HepG2 (cell line): ENCODE measurements at regions not wholly inside any gene's neighbourhood (a gene's known extent, or its start where the extent isn't known, plus 50 kb on each side); places are given as distances from the start of the nearest gene placed in this dataset.

ENCODE experiments used
- ATAC-seq: fragments of 200-7000 bp; cut with Tn5 transposase; 3 replicates; pipeline ENCODE4 v1.9.1; 2020; ENCODE audit warnings: mild to moderate bottlenecking, moderate library complexity
- BruUV-seq: library from RNA; stranded (reverse); fragments of 400-500 nt; replicated peaks from 2 replicates; lab custom pipeline; 2021; lab: Mats Ljungman, UMichigan
- CTCF ChIA-PET: fragments of 300-600 bp; formaldehyde crosslinking; extraction: SDS; loops from one replicate; lab custom pipeline; 2021; ENCODE audit warnings: low total read pairs, inconsistent platforms, low intra/inter-chr PET ratio; lab: Yijun Ruan, JAX
- POLR2A ChIA-PET: fragments of 350-600 bp; sonication (Branson Sonifier 250); formaldehyde crosslinking; loops from one replicate; lab custom pipeline; 2020; ENCODE audit warnings: antibody characterized with exemption, inconsistent platforms; lab: Yijun Ruan, JAX
- DNase-seq: peaks from one replicate; pipeline ENCODE4 v3.0.0-alpha.2; 2015; ENCODE audit warnings: low spot score
- FAIRE-seq: peaks from 3 replicates; lab custom pipeline; 2011; peaks lifted over from hg19 to GRCh38; lab: Jason Lieb, UNC
- H2AFZ ChIP-seq: one replicate; pipeline ENCODE4 v1.6.1; 2011; ENCODE audit warnings: low read length, inconsistent platforms
- H3K27ac ChIP-seq: fragments of 300-600 bp; 3 replicates; pipeline ENCODE4 v1.8.0; 2011; ENCODE audit warnings: mixed run types, mild to moderate bottlenecking, mixed read lengths, low read length, inconsistent platforms; ENCODE audit not compliant: insufficient read depth; ENCODE audit errors: extremely low read length
- H3K27me3 ChIP-seq, 2 experiments: fragments of 200-600 bp in 1 of 2; 2 replicates in 1 of 2; 3 replicates in 1 of 2; pipeline versions ENCODE4 v1.6.0 to v1.8.0; 2011; ENCODE audit warnings: low read length in 2 of 2, mild to moderate bottlenecking in 2 of 2, moderate library complexity in 2 of 2, inconsistent platforms in 1 of 2; ENCODE audit not compliant: insufficient read depth in 2 of 2, control insufficient read depth in 1 of 2
- H3K36me3 ChIP-seq, 2 experiments: fragments of 200-600 bp in 1 of 2; replicated peaks in 1 of 2; 2 replicates in 1 of 2; 3 replicates in 1 of 2; pipeline versions ENCODE4 v1.5.1 to v1.8.0; 2011; ENCODE audit warnings: low read length in 2 of 2, inconsistent platforms in 1 of 2; ENCODE audit not compliant: insufficient read depth in 2 of 2, control insufficient read depth in 1 of 2
- H3K4me1 ChIP-seq: 2 replicates; pipeline ENCODE4 v1.5.1; 2012; ENCODE audit warnings: low read length, inconsistent platforms; ENCODE audit not compliant: insufficient read depth
- H3K4me2 ChIP-seq: 2 replicates; pipeline ENCODE4 v1.6.0; 2011; ENCODE audit warnings: low read depth, low read length, inconsistent platforms
- H3K4me3 ChIP-seq, 3 experiments: fragments of 200-600 bp in 1 of 3; sonication (generic), shearing (Covaris generic) in 1 of 3; replicated peaks in 1 of 3; 2 replicates each; pipeline ENCODE4 v1.5.1; 2011 to 2016; ENCODE audit warnings: low read length in 3 of 3, inconsistent platforms in 2 of 3, low read depth in 2 of 3, mild to moderate bottlenecking in 2 of 3, control low read depth in 1 of 3, mixed read lengths in 1 of 3; ENCODE audit not compliant: insufficient read depth in 1 of 3
- H3K79me2 ChIP-seq: one replicate; pipeline ENCODE4 v1.6.1; 2011; ENCODE audit warnings: low read length, inconsistent platforms; ENCODE audit not compliant: insufficient read depth
- H3K9ac ChIP-seq: 2 replicates; pipeline ENCODE4 v1.6.0; 2011; ENCODE audit warnings: mild to moderate bottlenecking, low read depth, low read length, inconsistent platforms; ENCODE audit not compliant: insufficient read depth
- H3K9me3 ChIP-seq: 2 replicates; pipeline ENCODE4 v1.5.1; 2012; ENCODE audit warnings: mild to moderate bottlenecking, low read length
- H4K20me1 ChIP-seq: 2 replicates; pipeline ENCODE4 v1.6.0; 2011; ENCODE audit warnings: inconsistent platforms, mild to moderate bottlenecking, low read length, moderate library complexity; ENCODE audit not compliant: insufficient read depth
- AKAP8 ChIP-seq: sonication (generic); formaldehyde crosslinking; IDR thresholded peaks from 2 replicates; pipeline ENCODE4 v1.5.1; 2020; ENCODE audit warnings: mild to moderate bottlenecking, missing genetic modification reagents
- ELF4 ChIP-seq: sonication (generic); formaldehyde crosslinking; IDR thresholded peaks from 2 replicates; pipeline ENCODE4 v1.5.0; 2020; ENCODE audit warnings: missing genetic modification reagents, mild to moderate bottlenecking, moderate library complexity, borderline replicate concordance
- PLRG1 ChIP-seq: fragments of 450-650 bp; conservative IDR thresholded peaks from 2 replicates; pipeline ENCODE4 v1.6.1; 2016
- ZNF30 ChIP-seq: sonication (generic); formaldehyde crosslinking; IDR thresholded peaks from 2 replicates; pipeline ENCODE4 v1.5.0; 2020; ENCODE audit warnings: mild to moderate bottlenecking, missing genetic modification reagents
- ZNF337 ChIP-seq: sonication (generic); formaldehyde crosslinking; IDR thresholded peaks from 2 replicates; pipeline ENCODE4 v1.5.1; 2020; ENCODE audit warnings: missing genetic modification reagents, low read depth, mild to moderate bottlenecking, borderline replicate concordance
- WGBS: methylation state at CpG from one replicate; pipeline ENCODE4 v1.1.6; 2017; ENCODE audit warnings: low lambda C conversion rate; 5-methylcytosine and 5-hydroxymethylcytosine counted together
- in situ Hi-C: cut with HindIII; loops from 2 replicates; pipeline ENCODE4 v1.10.0; 2017; ENCODE audit warnings: low pct_unique_long_range_greater_than_20kb; ENCODE audit not compliant: extremely low pct_ligation_motif_present
- intact Hi-C: fragments of 100-400 bp; cut with micrococcal nuclease; formaldehyde crosslinking; loops from one replicate; pipeline ENCODE4 v1.10.0; 2022; ENCODE audit not compliant: unreplicated experiment
- TF ChIP-seq, protein P1 (sequence below): sonication (generic); formaldehyde crosslinking; IDR thresholded peaks from 2 replicates; pipeline ENCODE4 v1.5.0; 2020; ENCODE audit warnings: missing genetic modification reagents
- TF ChIP-seq, protein P2 (sequence below): sonication (generic); formaldehyde crosslinking; IDR thresholded peaks from 2 replicates; pipeline ENCODE4 v1.4.0; 2020; ENCODE audit warnings: missing genetic modification reagents
- TF ChIP-seq, protein P3 (sequence below): sonication (generic); formaldehyde crosslinking; IDR thresholded peaks from 2 replicates; pipeline ENCODE4 v1.4.0; 2020; ENCODE audit warnings: missing genetic modification reagents

DNA sequence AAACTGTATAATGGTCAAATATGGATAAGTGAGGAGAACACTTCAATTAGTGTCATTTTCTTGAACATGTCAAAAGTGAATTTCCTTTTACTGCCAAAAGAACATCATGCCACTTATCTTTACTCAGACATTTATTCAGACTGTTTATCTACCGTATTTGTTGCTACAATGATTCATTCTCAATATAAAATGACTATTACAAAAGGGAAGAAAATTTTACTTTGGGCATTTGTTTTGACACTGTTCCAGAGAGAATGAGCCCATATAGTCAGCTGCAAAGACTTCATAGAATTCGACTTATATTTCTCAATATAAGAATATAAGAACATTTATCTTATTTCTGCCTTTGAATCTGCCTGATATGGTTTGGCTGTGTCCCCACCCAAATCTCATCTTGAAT lies 1699.1 kb downstream of the BRINP3 start:
- 2% methylated on average over 2 of the region's 2 CpGs for WGBS
- Histone ChIP-seq H3K9me3 (no peaks in the 10 kb centered on the region), H2AFZ (no peak overlapping the region), H3K9ac (no peak overlapping the region), H3K4me3 (no peak overlapping the region), H3K27me3 (no peaks in the 10 kb centered on the region), H3K4me2 (no peak overlapping the region), H3K79me2 (no peaks in the 10 kb centered on the region), H3K27ac (no peak overlapping the region), H3K36me3 (no peaks in the 10 kb centered on the region), H3K4me1 (no peaks in the 10 kb centered on the region), H4K20me1 (no peaks in the 10 kb centered on the region)
- intact Hi-C loops: no loop called here
- no peak for DNase-seq
- CTCF ChIA-PET: no interaction called here
- ATAC-seq: no peak
- POLR2A ChIA-PET: no interaction called here
- BruUV-seq: no TSS peak
- FAIRE-seq: no peak
- in situ Hi-C loops: no loop called here
- TF ChIP-seq ZNF337 (CRISPR knock-in tag) (no peak), ELF4 (CRISPR knock-in tag) (no peak), AKAP8 (CRISPR knock-in tag) (no peak), PLRG1 (no peak), ZNF30 (CRISPR knock-in tag) (no peak)
- TF ChIP-seq, protein P1, sequence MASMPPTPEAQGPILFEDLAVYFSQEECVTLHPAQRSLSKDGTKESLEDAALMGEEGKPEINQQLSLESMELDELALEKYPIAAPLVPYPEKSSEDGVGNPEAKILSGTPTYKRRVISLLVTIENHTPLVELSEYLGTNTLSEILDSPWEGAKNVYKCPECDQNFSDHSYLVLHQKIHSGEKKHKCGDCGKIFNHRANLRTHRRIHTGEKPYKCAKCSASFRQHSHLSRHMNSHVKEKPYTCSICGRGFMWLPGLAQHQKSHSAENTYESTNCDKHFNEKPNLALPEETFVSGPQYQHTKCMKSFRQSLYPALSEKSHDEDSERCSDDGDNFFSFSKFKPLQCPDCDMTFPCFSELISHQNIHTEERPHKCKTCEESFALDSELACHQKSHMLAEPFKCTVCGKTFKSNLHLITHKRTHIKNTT: no peak
- TF ChIP-seq, protein P2, sequence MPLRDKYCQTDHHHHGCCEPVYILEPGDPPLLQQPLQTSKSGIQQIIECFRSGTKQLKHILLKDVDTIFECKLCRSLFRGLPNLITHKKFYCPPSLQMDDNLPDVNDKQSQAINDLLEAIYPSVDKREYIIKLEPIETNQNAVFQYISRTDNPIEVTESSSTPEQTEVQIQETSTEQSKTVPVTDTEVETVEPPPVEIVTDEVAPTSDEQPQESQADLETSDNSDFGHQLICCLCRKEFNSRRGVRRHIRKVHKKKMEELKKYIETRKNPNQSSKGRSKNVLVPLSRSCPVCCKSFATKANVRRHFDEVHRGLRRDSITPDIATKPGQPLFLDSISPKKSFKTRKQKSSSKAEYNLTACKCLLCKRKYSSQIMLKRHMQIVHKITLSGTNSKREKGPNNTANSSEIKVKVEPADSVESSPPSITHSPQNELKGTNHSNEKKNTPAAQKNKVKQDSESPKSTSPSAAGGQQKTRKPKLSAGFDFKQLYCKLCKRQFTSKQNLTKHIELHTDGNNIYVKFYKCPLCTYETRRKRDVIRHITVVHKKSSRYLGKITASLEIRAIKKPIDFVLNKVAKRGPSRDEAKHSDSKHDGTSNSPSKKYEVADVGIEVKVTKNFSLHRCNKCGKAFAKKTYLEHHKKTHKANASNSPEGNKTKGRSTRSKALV: no peak
- TF ChIP-seq, protein P3, sequence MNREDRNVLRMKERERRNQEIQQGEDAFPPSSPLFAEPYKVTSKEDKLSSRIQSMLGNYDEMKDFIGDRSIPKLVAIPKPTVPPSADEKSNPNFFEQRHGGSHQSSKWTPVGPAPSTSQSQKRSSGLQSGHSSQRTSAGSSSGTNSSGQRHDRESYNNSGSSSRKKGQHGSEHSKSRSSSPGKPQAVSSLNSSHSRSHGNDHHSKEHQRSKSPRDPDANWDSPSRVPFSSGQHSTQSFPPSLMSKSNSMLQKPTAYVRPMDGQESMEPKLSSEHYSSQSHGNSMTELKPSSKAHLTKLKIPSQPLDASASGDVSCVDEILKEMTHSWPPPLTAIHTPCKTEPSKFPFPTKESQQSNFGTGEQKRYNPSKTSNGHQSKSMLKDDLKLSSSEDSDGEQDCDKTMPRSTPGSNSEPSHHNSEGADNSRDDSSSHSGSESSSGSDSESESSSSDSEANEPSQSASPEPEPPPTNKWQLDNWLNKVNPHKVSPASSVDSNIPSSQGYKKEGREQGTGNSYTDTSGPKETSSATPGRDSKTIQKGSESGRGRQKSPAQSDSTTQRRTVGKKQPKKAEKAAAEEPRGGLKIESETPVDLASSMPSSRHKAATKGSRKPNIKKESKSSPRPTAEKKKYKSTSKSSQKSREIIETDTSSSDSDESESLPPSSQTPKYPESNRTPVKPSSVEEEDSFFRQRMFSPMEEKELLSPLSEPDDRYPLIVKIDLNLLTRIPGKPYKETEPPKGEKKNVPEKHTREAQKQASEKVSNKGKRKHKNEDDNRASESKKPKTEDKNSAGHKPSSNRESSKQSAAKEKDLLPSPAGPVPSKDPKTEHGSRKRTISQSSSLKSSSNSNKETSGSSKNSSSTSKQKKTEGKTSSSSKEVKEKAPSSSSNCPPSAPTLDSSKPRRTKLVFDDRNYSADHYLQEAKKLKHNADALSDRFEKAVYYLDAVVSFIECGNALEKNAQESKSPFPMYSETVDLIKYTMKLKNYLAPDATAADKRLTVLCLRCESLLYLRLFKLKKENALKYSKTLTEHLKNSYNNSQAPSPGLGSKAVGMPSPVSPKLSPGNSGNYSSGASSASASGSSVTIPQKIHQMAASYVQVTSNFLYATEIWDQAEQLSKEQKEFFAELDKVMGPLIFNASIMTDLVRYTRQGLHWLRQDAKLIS: no peak
